HCT116 (cell line): ENCODE measurements at regions not wholly inside any gene's neighbourhood (a gene's known extent, or its start where the extent isn't known, plus 50 kb on each side); places are given as distances from the start of the nearest gene placed in this dataset.

ENCODE experiments used
- ATAC-seq: fragments of 200-7000 bp; cut with Tn5 transposase; 2 replicates; pipeline ENCODE4 v1.9.1; 2020; ENCODE audit warnings: mild to moderate bottlenecking, moderate library complexity
- BruUV-seq: library from RNA; stranded (reverse); fragments of 400-500 nt; replicated peaks from 2 replicates; lab custom pipeline; 2021; lab: Mats Ljungman, UMichigan
- CTCF ChIA-PET: fragments of 300-600 bp; sonication (Branson Sonifier 250); formaldehyde crosslinking; loops from one replicate; lab custom pipeline; 2021; ENCODE audit warnings: antibody characterized with exemption; lab: Charles Lee
- POLR2A ChIA-PET: fragments of 300-600, 350-600 bp; sonication (Branson Sonifier 250); formaldehyde crosslinking; loops from one replicate; lab custom pipeline; 2021; ENCODE audit warnings: antibody characterized with exemption; lab: Charles Lee
- RAD21 ChIA-PET, 2 experiments: fragments of 300-600 bp; sonication (Branson Sonifier 250); formaldehyde crosslinking; loops; one replicate each; lab custom pipeline; 2023; ENCODE audit warnings: low total read pairs in 2 of 2; ENCODE audit not compliant: uncharacterized antibody in 2 of 2, unreplicated experiment in 2 of 2, low non-redundant PET in 1 of 2; lab: Charles Lee
- DNase-seq: peaks from one replicate; pipeline ENCODE4 v3.0.0-alpha.2; 2010; ENCODE audit warnings: low read depth, low spot score
- H2AFZ ChIP-seq: fragments of 200-600 bp; shearing (Covaris generic), sonication (generic); 2 replicates; pipeline ENCODE4 v1.6.1; 2017; ENCODE audit warnings: low read depth, mixed run types, mixed read lengths, antibody characterized with exemption, low read length; ENCODE audit not compliant: poor library complexity, severe bottlenecking
- H3K27ac ChIP-seq: 2 replicates; pipeline ENCODE4 v1.5.1; 2012; ENCODE audit warnings: low read depth, low read length
- H3K27me3 ChIP-seq: fragments of 200-600 bp; sonication (generic); 2 replicates; pipeline ENCODE4 v1.6.1; 2016; ENCODE audit warnings: mixed run types, low read length, mixed read lengths; ENCODE audit not compliant: insufficient read depth
- H3K36me3 ChIP-seq, 2 experiments: fragments of 200-500 bp in 1 of 2; fragments of 200-600 bp in 1 of 2; sonication (Bioruptor generic) in 1 of 2; sonication (generic) in 1 of 2; 2 replicates each; pipeline versions ENCODE4 v1.5.1 to v1.6.1; 2014 to 2016; ENCODE audit warnings: low read length in 2 of 2, inconsistent platforms in 1 of 2, mixed read lengths in 1 of 2, mixed run types in 1 of 2; ENCODE audit not compliant: insufficient read depth in 2 of 2, control insufficient read depth in 1 of 2
- H3K4me1 ChIP-seq, 2 experiments: fragments of 200-600 bp in 1 of 2; sonication (generic) in 1 of 2; 2 replicates each; pipeline versions ENCODE4 v1.5.1 to v1.6.1; 2012 to 2017; ENCODE audit warnings: low read length in 2 of 2, inconsistent platforms in 1 of 2, mild to moderate bottlenecking in 1 of 2, mixed read lengths in 1 of 2, mixed run types in 1 of 2, moderate library complexity in 1 of 2; ENCODE audit not compliant: insufficient read depth in 2 of 2, control insufficient read depth in 1 of 2
- H3K4me2 ChIP-seq: fragments of 200-600 bp; sonication (generic); 2 replicates; pipeline ENCODE4 v1.6.1; 2017; ENCODE audit warnings: mixed run types, low read length, mixed read lengths
- H3K4me3 ChIP-seq, 2 experiments: fragments of 200-600 bp in 1 of 2; sonication (generic) in 1 of 2; replicated peaks in 1 of 2; 2 replicates each; pipeline ENCODE4 v1.5.1; 2011 to 2016; ENCODE audit warnings: low read length in 2 of 2, control low read depth in 1 of 2, low read depth in 1 of 2, mild to moderate bottlenecking in 1 of 2, mixed read lengths in 1 of 2, mixed run types in 1 of 2
- H3K79me2 ChIP-seq: fragments of 200-600 bp; sonication (generic); 2 replicates; pipeline ENCODE4 v1.6.1; 2017; ENCODE audit warnings: mild to moderate bottlenecking, mixed run types, low read length, moderate library complexity, mixed read lengths; ENCODE audit not compliant: insufficient read depth
- H3K9ac ChIP-seq: fragments of 200-600 bp; sonication (generic); 2 replicates; pipeline ENCODE4 v1.6.1; 2016; ENCODE audit warnings: low read length, mixed read lengths
- H3K9me2 ChIP-seq: fragments of 200-600 bp; sonication (generic), shearing (Covaris generic); 2 replicates; pipeline ENCODE4 v1.6.1; 2017; ENCODE audit warnings: mixed run types, mild to moderate bottlenecking, moderate library complexity; ENCODE audit not compliant: insufficient read depth
- H3K9me3 ChIP-seq, 2 experiments: fragments of 200-500 bp in 1 of 2; fragments of 200-600 bp in 1 of 2; sonication (Bioruptor generic) in 1 of 2; sonication (generic) in 1 of 2; 2 replicates each; pipeline ENCODE4 v1.6.1; 2014 to 2017; ENCODE audit warnings: low read length in 2 of 2, mixed read lengths in 2 of 2, inconsistent platforms in 1 of 2, low read depth in 1 of 2, mild to moderate bottlenecking in 1 of 2, mixed run types in 1 of 2, moderate library complexity in 1 of 2; ENCODE audit not compliant: control insufficient read depth in 1 of 2, insufficient read depth in 1 of 2
- H4K20me1 ChIP-seq: fragments of 200-600 bp; sonication (generic), shearing (Covaris generic); 2 replicates; pipeline ENCODE4 v1.6.1; 2017; ENCODE audit warnings: mixed run types, mild to moderate bottlenecking, moderate library complexity; ENCODE audit not compliant: insufficient read depth
- CBX3 ChIP-seq: IDR thresholded peaks from 2 replicates; pipeline ENCODE4 v1.6.1; 2012; ENCODE audit warnings: low read depth
- CEBPB ChIP-seq: IDR thresholded peaks from 2 replicates; pipeline ENCODE4 v1.6.1; 2012; ENCODE audit warnings: low read depth
- EGR1 ChIP-seq: IDR thresholded peaks from 2 replicates; pipeline ENCODE4 v1.6.1; 2012; ENCODE audit warnings: low read depth
- ELF1 ChIP-seq: IDR thresholded peaks from 2 replicates; pipeline ENCODE4 v1.6.1; 2012; ENCODE audit warnings: low read depth, borderline replicate concordance
- EZH2 ChIP-seq: fragments of 200-600 bp; sonication (generic); IDR thresholded peaks from 2 replicates; pipeline ENCODE4 v1.6.1; 2017; ENCODE audit warnings: antibody characterized with exemption, mixed run types
- FOSL1 ChIP-seq: IDR thresholded peaks from 2 replicates; pipeline ENCODE4 v1.6.1; 2012; ENCODE audit warnings: low read depth
- JUND ChIP-seq: IDR thresholded peaks from 2 replicates; pipeline ENCODE4 v1.6.1; 2012
- POLR2A ChIP-seq: IDR thresholded peaks from 2 replicates; pipeline ENCODE4 v1.7.0; 2011; ENCODE audit warnings: borderline replicate concordance; ENCODE audit not compliant: insufficient read depth, insufficient read length; ENCODE audit errors: extremely low read depth
- POLR2AphosphoS5 ChIP-seq: IDR thresholded peaks from 2 replicates; pipeline ENCODE4 v1.6.1; 2011; ENCODE audit warnings: mild to moderate bottlenecking, low read depth, low read length, moderate library complexity
- SP1 ChIP-seq: IDR thresholded peaks from 2 replicates; pipeline ENCODE4 v1.6.1; 2012; ENCODE audit warnings: low read depth
- SRF ChIP-seq: IDR thresholded peaks from 2 replicates; pipeline ENCODE4 v1.6.1; 2012; ENCODE audit warnings: low read depth
- TCF7L2 ChIP-seq: IDR thresholded peaks from 2 replicates; pipeline ENCODE4 v1.7.0; 2011; ENCODE audit warnings: borderline replicate concordance, inconsistent platforms; ENCODE audit not compliant: insufficient read depth, insufficient read length; ENCODE audit errors: extremely low read depth
- YY1 ChIP-seq: IDR thresholded peaks from 2 replicates; pipeline ENCODE4 v1.6.1; 2011; ENCODE audit warnings: low read length, low read depth, moderate library complexity, mild to moderate bottlenecking; ENCODE audit not compliant: insufficient replicate concordance; ENCODE audit errors: extremely low read depth
- ZFX ChIP-seq: fragments of 450-650 bp; IDR thresholded peaks from 2 replicates; pipeline ENCODE4 v1.6.1; 2017
- ZNF274 ChIP-seq: fragments of 200-500 bp; sonication (Bioruptor generic); IDR thresholded peaks from 2 replicates; pipeline ENCODE4 v1.6.1; 2014; ENCODE audit warnings: mild to moderate bottlenecking, low read depth, low read length, inconsistent platforms
- intact Hi-C: fragments of 100-400 bp; cut with micrococcal nuclease; formaldehyde crosslinking; loops from 2 replicates; pipeline ENCODE4 v1.10.0; 2022
- TF ChIP-seq, protein P1 (sequence below): IDR thresholded peaks from 2 replicates; pipeline ENCODE4 v1.6.1; 2012
- TF ChIP-seq, protein P2 (sequence below): IDR thresholded peaks from 2 replicates; pipeline ENCODE4 v1.6.1; 2011; ENCODE audit warnings: mild to moderate bottlenecking, low read length, moderate library complexity; ENCODE audit not compliant: insufficient replicate concordance; ENCODE audit errors: extremely low read depth
- TF ChIP-seq, protein P3 (sequence below): IDR thresholded peaks from 2 replicates; pipeline ENCODE4 v1.6.1; 2012; ENCODE audit warnings: low read depth
- TF ChIP-seq, protein P4 (sequence below): IDR thresholded peaks from 2 replicates; pipeline ENCODE4 v1.6.1; 2012
- TF ChIP-seq, protein P5 (sequence below), 3 experiments: fragments of 200-600 bp in 1 of 3; sonication (generic) in 1 of 3; IDR thresholded peaks in 2 of 3; conservative IDR thresholded peaks in 1 of 3; 2 replicates each; pipeline ENCODE4 v1.5.1; 2012 to 2017; ENCODE audit warnings: low read depth in 2 of 3, low read length in 2 of 3, antibody characterized with exemption in 1 of 3, borderline replicate concordance in 1 of 3, control low read depth in 1 of 3, mild to moderate bottlenecking in 1 of 3, mixed read lengths in 1 of 3, mixed run types in 1 of 3, moderate library complexity in 1 of 3; ENCODE audit not compliant: insufficient read depth in 1 of 3

DNA sequence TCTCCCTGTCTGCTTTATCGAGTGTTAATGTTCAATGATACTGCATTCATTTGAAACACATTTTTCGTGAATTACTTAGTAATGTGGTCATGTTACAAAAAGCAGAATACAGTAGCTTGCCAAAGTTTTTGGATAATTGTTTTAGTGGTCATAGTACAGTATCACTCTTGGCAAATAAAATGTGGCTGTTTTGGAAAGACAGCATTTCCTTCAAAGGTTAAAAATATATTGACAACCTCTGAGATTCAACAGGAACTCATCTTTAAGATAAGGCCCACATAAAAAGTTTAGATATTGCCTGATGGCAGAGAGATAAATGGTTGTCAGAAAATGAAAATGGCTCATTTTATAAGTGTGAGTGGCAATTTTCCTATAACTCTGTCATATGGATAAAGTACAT, 297.7 kb upstream of the MAN1A1 start:
- no peak for DNase-seq
- CTCF ChIA-PET, result no interaction called here
- intact Hi-C loops, result no loop called here

More for the DNA sequence above, 297.7 kb upstream of the MAN1A1 start:
- Histone ChIP-seq H3K79me2 (no peaks in the 10 kb centered on the region), H3K36me3 (no peaks in the 10 kb centered on the region), H3K9ac (no peak overlapping the region), H3K27me3 (no peaks in the 10 kb centered on the region), H3K4me3 (no peak overlapping the region), H3K4me1 (no peaks in the 10 kb centered on the region), H3K27ac (no peak overlapping the region), H3K9me3 (no peaks in the 10 kb centered on the region), H3K9me2 (no peaks in the 10 kb centered on the region), H3K4me2 (no peak overlapping the region), H4K20me1 (no peaks in the 10 kb centered on the region), H2AFZ (no peak overlapping the region)
- ChIA-PET POLR2A (no interaction called here), RAD21 (no interaction called here)
- no TSS peak for BruUV-seq
- ATAC-seq, result no peak
- TF ChIP-seq SRF (no peak), CEBPB (no peak), ZNF274 (no peak), JUND (no peak), SP1 (no peak), EZH2 (no peak), POLR2A (no peak), ZFX (no peak), EGR1 (no peak), CBX3 (no peak), FOSL1 (no peak), POLR2AphosphoS5 (no peak), YY1 (no peak), ELF1 (no peak), TCF7L2 (no peak)
- TF ChIP-seq, protein P1, sequence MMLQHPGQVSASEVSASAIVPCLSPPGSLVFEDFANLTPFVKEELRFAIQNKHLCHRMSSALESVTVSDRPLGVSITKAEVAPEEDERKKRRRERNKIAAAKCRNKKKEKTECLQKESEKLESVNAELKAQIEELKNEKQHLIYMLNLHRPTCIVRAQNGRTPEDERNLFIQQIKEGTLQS, result no peak
- TF ChIP-seq, protein P2, sequence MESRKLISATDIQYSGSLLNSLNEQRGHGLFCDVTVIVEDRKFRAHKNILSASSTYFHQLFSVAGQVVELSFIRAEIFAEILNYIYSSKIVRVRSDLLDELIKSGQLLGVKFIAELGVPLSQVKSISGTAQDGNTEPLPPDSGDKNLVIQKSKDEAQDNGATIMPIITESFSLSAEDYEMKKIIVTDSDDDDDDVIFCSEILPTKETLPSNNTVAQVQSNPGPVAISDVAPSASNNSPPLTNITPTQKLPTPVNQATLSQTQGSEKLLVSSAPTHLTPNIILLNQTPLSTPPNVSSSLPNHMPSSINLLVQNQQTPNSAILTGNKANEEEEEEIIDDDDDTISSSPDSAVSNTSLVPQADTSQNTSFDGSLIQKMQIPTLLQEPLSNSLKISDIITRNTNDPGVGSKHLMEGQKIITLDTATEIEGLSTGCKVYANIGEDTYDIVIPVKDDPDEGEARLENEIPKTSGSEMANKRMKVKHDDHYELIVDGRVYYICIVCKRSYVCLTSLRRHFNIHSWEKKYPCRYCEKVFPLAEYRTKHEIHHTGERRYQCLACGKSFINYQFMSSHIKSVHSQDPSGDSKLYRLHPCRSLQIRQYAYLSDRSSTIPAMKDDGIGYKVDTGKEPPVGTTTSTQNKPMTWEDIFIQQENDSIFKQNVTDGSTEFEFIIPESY, result no peak
- TF ChIP-seq, protein P3, sequence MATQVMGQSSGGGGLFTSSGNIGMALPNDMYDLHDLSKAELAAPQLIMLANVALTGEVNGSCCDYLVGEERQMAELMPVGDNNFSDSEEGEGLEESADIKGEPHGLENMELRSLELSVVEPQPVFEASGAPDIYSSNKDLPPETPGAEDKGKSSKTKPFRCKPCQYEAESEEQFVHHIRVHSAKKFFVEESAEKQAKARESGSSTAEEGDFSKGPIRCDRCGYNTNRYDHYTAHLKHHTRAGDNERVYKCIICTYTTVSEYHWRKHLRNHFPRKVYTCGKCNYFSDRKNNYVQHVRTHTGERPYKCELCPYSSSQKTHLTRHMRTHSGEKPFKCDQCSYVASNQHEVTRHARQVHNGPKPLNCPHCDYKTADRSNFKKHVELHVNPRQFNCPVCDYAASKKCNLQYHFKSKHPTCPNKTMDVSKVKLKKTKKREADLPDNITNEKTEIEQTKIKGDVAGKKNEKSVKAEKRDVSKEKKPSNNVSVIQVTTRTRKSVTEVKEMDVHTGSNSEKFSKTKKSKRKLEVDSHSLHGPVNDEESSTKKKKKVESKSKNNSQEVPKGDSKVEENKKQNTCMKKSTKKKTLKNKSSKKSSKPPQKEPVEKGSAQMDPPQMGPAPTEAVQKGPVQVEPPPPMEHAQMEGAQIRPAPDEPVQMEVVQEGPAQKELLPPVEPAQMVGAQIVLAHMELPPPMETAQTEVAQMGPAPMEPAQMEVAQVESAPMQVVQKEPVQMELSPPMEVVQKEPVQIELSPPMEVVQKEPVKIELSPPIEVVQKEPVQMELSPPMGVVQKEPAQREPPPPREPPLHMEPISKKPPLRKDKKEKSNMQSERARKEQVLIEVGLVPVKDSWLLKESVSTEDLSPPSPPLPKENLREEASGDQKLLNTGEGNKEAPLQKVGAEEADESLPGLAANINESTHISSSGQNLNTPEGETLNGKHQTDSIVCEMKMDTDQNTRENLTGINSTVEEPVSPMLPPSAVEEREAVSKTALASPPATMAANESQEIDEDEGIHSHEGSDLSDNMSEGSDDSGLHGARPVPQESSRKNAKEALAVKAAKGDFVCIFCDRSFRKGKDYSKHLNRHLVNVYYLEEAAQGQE, result no peak
- TF ChIP-seq, protein P4, sequence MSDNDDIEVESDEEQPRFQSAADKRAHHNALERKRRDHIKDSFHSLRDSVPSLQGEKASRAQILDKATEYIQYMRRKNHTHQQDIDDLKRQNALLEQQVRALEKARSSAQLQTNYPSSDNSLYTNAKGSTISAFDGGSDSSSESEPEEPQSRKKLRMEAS, result no peak
- TF ChIP-seq, protein P5, sequence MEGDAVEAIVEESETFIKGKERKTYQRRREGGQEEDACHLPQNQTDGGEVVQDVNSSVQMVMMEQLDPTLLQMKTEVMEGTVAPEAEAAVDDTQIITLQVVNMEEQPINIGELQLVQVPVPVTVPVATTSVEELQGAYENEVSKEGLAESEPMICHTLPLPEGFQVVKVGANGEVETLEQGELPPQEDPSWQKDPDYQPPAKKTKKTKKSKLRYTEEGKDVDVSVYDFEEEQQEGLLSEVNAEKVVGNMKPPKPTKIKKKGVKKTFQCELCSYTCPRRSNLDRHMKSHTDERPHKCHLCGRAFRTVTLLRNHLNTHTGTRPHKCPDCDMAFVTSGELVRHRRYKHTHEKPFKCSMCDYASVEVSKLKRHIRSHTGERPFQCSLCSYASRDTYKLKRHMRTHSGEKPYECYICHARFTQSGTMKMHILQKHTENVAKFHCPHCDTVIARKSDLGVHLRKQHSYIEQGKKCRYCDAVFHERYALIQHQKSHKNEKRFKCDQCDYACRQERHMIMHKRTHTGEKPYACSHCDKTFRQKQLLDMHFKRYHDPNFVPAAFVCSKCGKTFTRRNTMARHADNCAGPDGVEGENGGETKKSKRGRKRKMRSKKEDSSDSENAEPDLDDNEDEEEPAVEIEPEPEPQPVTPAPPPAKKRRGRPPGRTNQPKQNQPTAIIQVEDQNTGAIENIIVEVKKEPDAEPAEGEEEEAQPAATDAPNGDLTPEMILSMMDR (IDR thresholded peaks at IDR 0.05 in 2 of 3, conservative IDR thresholded peaks at IDR 0.05 in 1 of 3; ENCODE audit: borderline replicate concordance in 1 of 3, insufficient read depth in 1 of 3, low read depth in 2 of 3, low read length in 2 of 3), result no peak
